Calu3 (cell line): ENCODE measurements at regions not wholly inside any gene's neighbourhood (a gene's known extent, or its start where the extent isn't known, plus 50 kb on each side); places are given as distances from the start of the nearest gene placed in this dataset.

Experiments
- BruUV-seq: library from RNA; stranded (reverse); fragments of 400-500 nt; replicated peaks from 2 replicates; lab custom pipeline; 2021; lab: Mats Ljungman, UMichigan
- CTCF ChIA-PET: fragments of 300-600 bp; sonication (Branson Sonifier 250); formaldehyde crosslinking; loops from one replicate; lab custom pipeline; 2022; ENCODE audit warnings: antibody characterized with exemption; lab: Charles Lee
- DNase-seq: peaks from one replicate; pipeline ENCODE4 v3.0.0; 2022
- H3K27ac Mint-ChIP-seq: one replicate; pipeline ENCODE4 v1.8.0; 2022; ENCODE audit warnings: mixed read lengths; ENCODE audit not compliant: unreplicated experiment
- H3K27me3 Mint-ChIP-seq: one replicate; pipeline ENCODE4 v1.8.0; 2022; ENCODE audit warnings: mixed read lengths; ENCODE audit not compliant: unreplicated experiment
- H3K36me3 Mint-ChIP-seq: one replicate; pipeline ENCODE4 v1.8.0; 2022; ENCODE audit warnings: mild to moderate bottlenecking, moderate library complexity, mixed read lengths; ENCODE audit not compliant: insufficient read depth, unreplicated experiment
- H3K4me1 Mint-ChIP-seq: one replicate; pipeline ENCODE4 v1.8.0; 2022; ENCODE audit warnings: mild to moderate bottlenecking, low read depth, mixed read lengths; ENCODE audit not compliant: unreplicated experiment
- H3K4me3 Mint-ChIP-seq: one replicate; pipeline ENCODE4 v1.8.0; 2022; ENCODE audit warnings: mild to moderate bottlenecking, low read depth, moderate library complexity, mixed read lengths; ENCODE audit not compliant: unreplicated experiment
- H3K9me3 Mint-ChIP-seq: one replicate; pipeline ENCODE4 v1.8.0; 2022; ENCODE audit warnings: low read depth, mixed read lengths; ENCODE audit not compliant: unreplicated experiment
- intact Hi-C: fragments of 100-400 bp; cut with micrococcal nuclease; formaldehyde crosslinking; loops from one replicate; pipeline ENCODE4 v1.10.0; 2022; ENCODE audit not compliant: unreplicated experiment
- TF ChIP-seq, protein P1 (sequence below): fragments of 200-600 bp; IDR thresholded peaks from one replicate; pipeline ENCODE4 v1.8.0; 2022; ENCODE audit warnings: antibody characterized with exemption; ENCODE audit not compliant: unreplicated experiment

- Mint-ChIP-seq H3K4me3 (no peak overlapping the region), H3K27me3 (no peaks in the 10 kb centered on the region), H3K9me3 (no peaks in the 10 kb centered on the region), H3K36me3 (no peaks in the 10 kb centered on the region), H3K27ac (no peak overlapping the region), H3K4me1 (peaks cover 16% of the 10 kb centered on the region)
- CTCF ChIA-PET, result no interaction called here
- no peak for DNase-seq
- intact Hi-C loops, result no loop called here
- BruUV-seq, result no TSS peak
- TF ChIP-seq, protein P1, sequence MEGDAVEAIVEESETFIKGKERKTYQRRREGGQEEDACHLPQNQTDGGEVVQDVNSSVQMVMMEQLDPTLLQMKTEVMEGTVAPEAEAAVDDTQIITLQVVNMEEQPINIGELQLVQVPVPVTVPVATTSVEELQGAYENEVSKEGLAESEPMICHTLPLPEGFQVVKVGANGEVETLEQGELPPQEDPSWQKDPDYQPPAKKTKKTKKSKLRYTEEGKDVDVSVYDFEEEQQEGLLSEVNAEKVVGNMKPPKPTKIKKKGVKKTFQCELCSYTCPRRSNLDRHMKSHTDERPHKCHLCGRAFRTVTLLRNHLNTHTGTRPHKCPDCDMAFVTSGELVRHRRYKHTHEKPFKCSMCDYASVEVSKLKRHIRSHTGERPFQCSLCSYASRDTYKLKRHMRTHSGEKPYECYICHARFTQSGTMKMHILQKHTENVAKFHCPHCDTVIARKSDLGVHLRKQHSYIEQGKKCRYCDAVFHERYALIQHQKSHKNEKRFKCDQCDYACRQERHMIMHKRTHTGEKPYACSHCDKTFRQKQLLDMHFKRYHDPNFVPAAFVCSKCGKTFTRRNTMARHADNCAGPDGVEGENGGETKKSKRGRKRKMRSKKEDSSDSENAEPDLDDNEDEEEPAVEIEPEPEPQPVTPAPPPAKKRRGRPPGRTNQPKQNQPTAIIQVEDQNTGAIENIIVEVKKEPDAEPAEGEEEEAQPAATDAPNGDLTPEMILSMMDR, result no peak
Measured at GRCh38 chr6:3929281-3929798, 80.2 kb downstream of the FAM50B start.

GRCh38 chr6:3937438-3937837 is 88.3 kb downstream of the FAM50B start:
- CTCF ChIA-PET, result no interaction called here
- H3K4me3 Mint-ChIP-seq, result no peak overlapping the region
- H3K36me3 Mint-ChIP-seq, result no peaks in the 10 kb centered on the region
- BruUV-seq, result no TSS peak
- TF ChIP-seq, protein P1, result no peak
- H3K4me1 Mint-ChIP-seq, result no peaks in the 10 kb centered on the region
- no peak overlapping the region for H3K27ac Mint-ChIP-seq
- intact Hi-C loops, result loop anchor here (5.0 kb wide), 1 partner anchor 40 kb away; no protein-coding TSS in a partner anchor
- H3K9me3 Mint-ChIP-seq, result no peaks in the 10 kb centered on the region
- DNase-seq, result no peak
- H3K27me3 Mint-ChIP-seq, result no peaks in the 10 kb centered on the region

DNA sequence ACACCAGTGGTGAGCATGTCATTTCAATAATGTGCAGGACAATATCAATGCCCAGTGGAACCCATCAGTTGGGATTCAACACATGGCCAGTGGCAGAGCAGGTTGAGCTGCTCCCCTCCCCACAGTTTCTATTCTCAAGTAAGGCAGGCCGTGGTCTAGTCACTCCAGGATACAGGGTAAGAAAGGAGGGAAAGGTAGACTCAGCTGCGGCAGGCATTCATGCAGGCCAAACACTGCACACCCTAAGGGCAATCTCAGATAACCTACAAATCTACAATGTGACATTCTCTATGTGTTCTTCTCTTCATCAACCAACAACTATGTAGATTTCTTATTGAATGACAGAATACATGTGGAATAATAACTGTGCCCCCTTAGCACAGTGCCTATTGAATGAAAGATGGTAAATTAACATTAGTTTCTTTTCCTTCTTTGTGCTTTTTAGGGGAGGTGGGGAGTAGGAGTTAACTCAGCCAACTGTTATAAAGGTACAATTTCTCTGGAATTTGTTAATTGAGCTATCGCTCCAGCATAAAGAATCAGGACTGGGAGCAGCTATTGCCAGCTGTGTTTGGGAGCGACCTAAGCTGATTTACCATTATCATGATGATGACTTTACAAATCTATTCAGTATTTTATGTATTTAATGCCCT is 89.7 kb downstream of the FAM50B start:
- Mint-ChIP-seq H3K4me3 (no peak overlapping the region), H3K4me1 (no peaks in the 10 kb centered on the region), H3K9me3 (no peaks in the 10 kb centered on the region), H3K36me3 (no peaks in the 10 kb centered on the region), H3K27ac (no peak overlapping the region), H3K27me3 (no peaks in the 10 kb centered on the region)
- no peak for DNase-seq
- no TSS peak for BruUV-seq
- intact Hi-C loops, result loop anchor here (5.0 kb wide), 1 partner anchor 38 kb away; no protein-coding TSS in a partner anchor
- CTCF ChIA-PET, result no interaction called here
- TF ChIP-seq, protein P1, result no peak

DNA sequence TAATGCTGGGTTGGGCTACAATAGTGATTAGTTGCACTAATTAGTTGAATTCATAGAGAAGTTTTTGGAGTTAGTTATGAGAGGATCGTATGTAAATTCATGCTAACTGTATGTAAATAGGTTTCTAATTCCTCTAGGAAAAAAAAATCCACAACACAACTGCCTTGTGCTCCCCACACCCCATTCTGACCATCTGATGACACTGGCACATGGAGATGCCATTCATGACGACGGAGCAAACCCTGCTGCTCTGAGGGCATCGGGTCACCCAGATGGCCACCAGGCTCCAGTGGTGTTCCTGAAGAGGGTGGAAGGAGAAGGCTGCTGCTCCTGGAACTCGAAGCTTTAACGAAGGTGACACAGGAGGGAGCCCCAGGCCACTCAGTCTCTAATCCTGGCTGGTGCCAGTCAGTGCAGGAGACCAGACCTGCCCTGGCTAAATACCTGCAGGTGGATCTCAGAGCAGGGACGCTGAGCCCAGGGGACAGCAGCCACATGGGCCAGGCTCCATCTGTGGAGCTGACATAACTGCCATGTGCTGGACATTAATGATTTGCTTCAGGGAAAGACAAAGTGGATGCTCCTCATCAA is 90.3 kb downstream of the FAM50B start:
- Mint-ChIP-seq H3K9me3 (no peaks in the 10 kb centered on the region), H3K27ac (no peak overlapping the region), H3K4me1 (no peaks in the 10 kb centered on the region), H3K4me3 (no peak overlapping the region), H3K36me3 (no peaks in the 10 kb centered on the region), H3K27me3 (no peaks in the 10 kb centered on the region)
- BruUV-seq, result no TSS peak
- CTCF ChIA-PET, result no interaction called here
- no peak for DNase-seq
- intact Hi-C loops, result loop anchor here (5.0 kb wide), 1 partner anchor 38 kb away; no protein-coding TSS in a partner anchor
- TF ChIP-seq, protein P1, result no peak
